ENCODE measurements at regions not wholly inside any gene's neighbourhood (a gene's known extent, or its start where the extent isn't known, plus 50 kb on each side); places are given as distances from the start of the nearest gene placed in this dataset.

GRCh38 chr10:129033790-129034272, 433.2 kb upstream of the MGMT start:
- no peak for TF ChIP-seq POLR2A (IDR thresholded peaks at IDR 0.05)
- intact Hi-C loops (cut with DNase I; ENCODE audit: low total_unique reads), result loop anchor here (2.0 kb wide), 1 partner anchor 941 kb away; no protein-coding TSS in a partner anchor
- no peak overlapping the region for H3K4me3 ChIP-seq (ENCODE audit: low read depth, poor library complexity, severe bottlenecking)
- 73 to 85% methylated on average over 14 of the region's 14 CpGs for WGBS, 2 donors
- no peak for DNase-seq (ENCODE audit: low spot score in 2 of 2)

- intact Hi-C loops (cut with DNase I; ENCODE audit: low total_unique reads), result loop anchor here (2.0 kb wide), 1 partner anchor 940 kb away; no protein-coding TSS in a partner anchor
- 14 to 18% methylated on average over 24 of the region's 24 CpGs for WGBS, 2 donors
- no peak for TF ChIP-seq CTCF (IDR thresholded peaks at IDR 0.05)
- no peak for TF ChIP-seq POLR2A (IDR thresholded peaks at IDR 0.05)
- DNase-seq (ENCODE audit: low spot score in 2 of 2), result peak; percentile 46 to 92
- no peak overlapping the region for H3K4me3 ChIP-seq (ENCODE audit: low read depth, poor library complexity, severe bottlenecking)
These were observed 431.8 kb upstream of the MGMT start for GRCh38 chr10:129035052-129035827.

GRCh38 chr10:129038522-129038921, 428.5 kb upstream of the MGMT start:
- no peak overlapping the region for H3K4me3 ChIP-seq (ENCODE audit: low read depth, poor library complexity, severe bottlenecking)
- no peak for TF ChIP-seq CTCF (IDR thresholded peaks at IDR 0.05)
- TF ChIP-seq POLR2A (IDR thresholded peaks at IDR 0.05), result no peak
- intact Hi-C loops (cut with DNase I; ENCODE audit: low total_unique reads), result no loop called here
- WGBS, 2 donors, result 69% methylated on average over 4 of the region's 4 CpGs; no CpG with 5 or more reads in 1 of the 2 donors
- DNase-seq (ENCODE audit: low spot score in 2 of 2), result no peak

- DNase-seq (ENCODE audit: low spot score in 2 of 2), result no peak
- no peak overlapping the region for H3K4me3 ChIP-seq (ENCODE audit: low read depth, poor library complexity, severe bottlenecking)
- intact Hi-C loops (cut with DNase I; ENCODE audit: low total_unique reads), result no loop called here
- WGBS, 2 donors, result 65% methylated on average over 15 of the region's 15 CpGs
- no peak for TF ChIP-seq POLR2A (IDR thresholded peaks at IDR 0.05)
- no peak for TF ChIP-seq CTCF (IDR thresholded peaks at IDR 0.05)
These were observed 427.4 kb upstream of the MGMT start for GRCh38 chr10:129039406-129040370.

- TF ChIP-seq POLR2A (IDR thresholded peaks at IDR 0.05) (no peak), CTCF (IDR thresholded peaks at IDR 0.05) (no peak)
- DNase-seq (ENCODE audit: low spot score in 2 of 2), result no peak
- 86 to 96% methylated on average over 1 of the region's 1 CpG for WGBS, 2 donors
- no peak overlapping the region for H3K4me3 ChIP-seq (ENCODE audit: low read depth, poor library complexity, severe bottlenecking)
- intact Hi-C loops (cut with DNase I; ENCODE audit: low total_unique reads), result no loop called here
These were observed 426.7 kb upstream of the MGMT start for GRCh38 chr10:129040377-129040776.

GRCh38 chr10:129041916-129042315, 425.1 kb upstream of the MGMT start:
- WGBS, 2 donors, result 90 to 91% methylated on average over 9 of the region's 9 CpGs
- TF ChIP-seq POLR2A (IDR thresholded peaks at IDR 0.05) (no peak), CTCF (IDR thresholded peaks at IDR 0.05) (no peak)
- DNase-seq (ENCODE audit: low spot score in 2 of 2), result no peak
- intact Hi-C loops (cut with DNase I; ENCODE audit: low total_unique reads), result no loop called here
- no peak overlapping the region for H3K4me3 ChIP-seq (ENCODE audit: low read depth, poor library complexity, severe bottlenecking)

Data from lower leg skin (tissue), 4 donors.